SK-N-SH (cell line): ENCODE measurements at regions not wholly inside any gene's neighbourhood (a gene's known extent, or its start where the extent isn't known, plus 50 kb on each side); places are given as distances from the start of the nearest gene placed in this dataset.

Experiments
- CTCF ChIA-PET: fragments of 300-600, 350-600 bp; formaldehyde crosslinking; extraction: SDS; loops from one replicate; lab custom pipeline; 2021; lab: Yijun Ruan, JAX
- POLR2A ChIA-PET: fragments of 350-600 bp; sonication (Branson Sonifier 250); formaldehyde crosslinking; extraction: SDS; loops from one replicate; lab custom pipeline; 2020; ENCODE audit warnings: antibody characterized with exemption, inconsistent platforms; lab: Yijun Ruan, JAX
- DNase-seq: peaks from one replicate; pipeline ENCODE4 v3.0.0; 2012
- H2AFZ ChIP-seq: fragments of 200-600 bp; sonication (generic); 2 replicates; pipeline ENCODE4 v1.8.1; 2016; ENCODE audit warnings: antibody characterized with exemption, mild to moderate bottlenecking, low read depth
- H3F3A ChIP-seq: fragments of 200-600 bp; sonication (generic); replicated peaks from 2 replicates; pipeline ENCODE3; 2016; ENCODE audit warnings: antibody characterized with exemption, mild to moderate bottlenecking; ENCODE audit not compliant: insufficient read depth
- H3K27ac ChIP-seq, 2 experiments: fragments of 200-500 bp in 1 of 2; fragments of 200-600 bp in 1 of 2; sonication (Bioruptor generic) in 1 of 2; sonication (generic), shearing (Covaris generic) in 1 of 2; 2 replicates each; pipeline versions ENCODE4 v1.5.1 to v1.6.1; 2014 to 2016; ENCODE audit warnings: low read depth in 2 of 2, inconsistent platforms in 1 of 2, low read length in 1 of 2, mild to moderate bottlenecking in 1 of 2, mixed read lengths in 1 of 2
- H3K27me3 ChIP-seq: fragments of 200-600 bp; sonication (generic), shearing (Covaris generic); 2 replicates; pipeline ENCODE4 v1.6.1; 2016; ENCODE audit warnings: mixed run types; ENCODE audit not compliant: insufficient read depth
- H3K36me3 ChIP-seq, 2 experiments: fragments of 200-500 bp in 1 of 2; fragments of 200-600 bp in 1 of 2; sonication (Bioruptor generic) in 1 of 2; sonication (generic) in 1 of 2; replicated peaks in 1 of 2; 2 replicates each; pipeline versions ENCODE3 to v1.5.1; 2014 to 2016; ENCODE audit warnings: low read length in 1 of 2, mild to moderate bottlenecking in 1 of 2; ENCODE audit not compliant: insufficient read depth in 2 of 2, control insufficient read depth in 1 of 2
- H3K4me1 ChIP-seq, 2 experiments: fragments of 200-500 bp in 1 of 2; fragments of 200-600 bp in 1 of 2; sonication (Bioruptor generic) in 1 of 2; sonication (generic), shearing (Covaris generic) in 1 of 2; 2 replicates each; pipeline versions ENCODE4 v1.5.1 to v1.6.1; 2014 to 2016; ENCODE audit warnings: low read depth in 1 of 2, low read length in 1 of 2, mixed run types in 1 of 2; ENCODE audit not compliant: insufficient read depth in 2 of 2, control insufficient read depth in 1 of 2
- H3K4me2 ChIP-seq: fragments of 200-600 bp; sonication (generic), shearing (Covaris generic); 2 replicates; pipeline ENCODE4 v1.6.1; 2017; ENCODE audit warnings: mixed run types
- H3K4me3 ChIP-seq, 2 experiments: fragments of 200-500 bp in 1 of 2; fragments of 200-600 bp in 1 of 2; sonication (Bioruptor generic) in 1 of 2; sonication (generic), shearing (Covaris generic) in 1 of 2; 2 replicates each; pipeline versions ENCODE4 v1.5.1 to v1.8.1; 2014 to 2016; ENCODE audit warnings: low read depth in 2 of 2, inconsistent platforms in 1 of 2, low read length in 1 of 2, mild to moderate bottlenecking in 1 of 2, mixed read lengths in 1 of 2, moderate library complexity in 1 of 2
- H3K79me2 ChIP-seq: fragments of 200-600 bp; sonication (generic); 2 replicates; pipeline ENCODE4 v1.8.1; 2017; ENCODE audit warnings: mild to moderate bottlenecking; ENCODE audit not compliant: insufficient read depth
- H3K9ac ChIP-seq: fragments of 200-600 bp; sonication (generic); 2 replicates; pipeline ENCODE4 v1.6.1; 2017; ENCODE audit warnings: mixed run types
- H3K9me2 ChIP-seq: fragments of 200-600 bp; sonication (generic); 2 replicates; pipeline ENCODE4 v1.6.1; 2017; ENCODE audit warnings: mixed run types
- H3K9me3 ChIP-seq: fragments of 200-600 bp; sonication (generic); 2 replicates; pipeline ENCODE4 v1.6.1; 2017; ENCODE audit warnings: mixed run types, mild to moderate bottlenecking, moderate library complexity
- H4K20me1 ChIP-seq: fragments of 200-600 bp; sonication (generic); 2 replicates; pipeline ENCODE4 v1.6.1; 2017; ENCODE audit warnings: mild to moderate bottlenecking, mixed run types; ENCODE audit not compliant: insufficient read depth
- ELF1 ChIP-seq: IDR thresholded peaks from 2 replicates; pipeline ENCODE4 v1.4.0; 2012
- EP300 ChIP-seq, 2 experiments: IDR thresholded peaks; 2 replicates each; pipeline versions ENCODE4 v1.4.0 to v1.6.1; 2012; ENCODE audit warnings: borderline replicate concordance in 1 of 2, low read depth in 1 of 2, low read length in 1 of 2
- FOSL2 ChIP-seq: IDR thresholded peaks from 2 replicates; pipeline ENCODE4 v1.4.0; 2012; ENCODE audit warnings: low read depth, mild to moderate bottlenecking, moderate library complexity, borderline replicate concordance
- FOXJ3 ChIP-seq: sonication (generic); formaldehyde crosslinking; IDR thresholded peaks from 2 replicates; pipeline ENCODE4 v1.5.1; 2020; ENCODE audit warnings: mild to moderate bottlenecking, missing genetic modification reagents
- FOXM1 ChIP-seq: IDR thresholded peaks from 2 replicates; pipeline ENCODE4 v1.4.0; 2012; ENCODE audit warnings: low read depth, mild to moderate bottlenecking
- MEF2A ChIP-seq: IDR thresholded peaks from 2 replicates; pipeline ENCODE4 v1.4.0; 2012; ENCODE audit warnings: low read depth, borderline replicate concordance
- NFIC ChIP-seq: IDR thresholded peaks from 2 replicates; pipeline ENCODE4 v1.4.0; 2012; ENCODE audit warnings: borderline replicate concordance
- POLR2AphosphoS5 ChIP-seq: IDR thresholded peaks from 2 replicates; pipeline ENCODE4 v1.6.1; 2012; ENCODE audit warnings: low read depth, low read length
- SIN3A ChIP-seq: IDR thresholded peaks from 2 replicates; pipeline ENCODE4 v1.6.1; 2012; ENCODE audit warnings: low read depth, mild to moderate bottlenecking, low read length, moderate library complexity, borderline replicate concordance
- SMC3 ChIP-seq: IDR thresholded peaks from 2 replicates; pipeline ENCODE4 v1.6.1; 2012; ENCODE audit warnings: low read depth, low read length, improper control_type of control experiment
- TEAD4 ChIP-seq: IDR thresholded peaks from 2 replicates; pipeline ENCODE4 v1.4.0; 2012; ENCODE audit warnings: mild to moderate bottlenecking, borderline replicate concordance; ENCODE audit not compliant: insufficient read depth
- USF1 ChIP-seq: IDR thresholded peaks from 2 replicates; pipeline ENCODE4 v1.4.0; 2012; ENCODE audit warnings: low read depth, borderline replicate concordance
- WGBS: methylation state at CpG from one replicate; pipeline ENCODE4 v1.1.6; 2017; ENCODE audit warnings: low lambda C conversion rate; 5-methylcytosine and 5-hydroxymethylcytosine counted together
- TF ChIP-seq, protein P1 (sequence below): fragments of 200-600 bp; sonication (generic); IDR thresholded peaks from 2 replicates; pipeline ENCODE4 v1.6.1; 2017; ENCODE audit warnings: antibody characterized with exemption, mild to moderate bottlenecking, moderate library complexity
- TF ChIP-seq, protein P2 (sequence below): IDR thresholded peaks from 2 replicates; pipeline ENCODE4 v1.4.0; 2012; ENCODE audit warnings: low read depth, borderline replicate concordance
- TF ChIP-seq, protein P3 (sequence below): IDR thresholded peaks from 2 replicates; pipeline ENCODE4; 2012
- TF ChIP-seq, protein P4 (sequence below): fragments of 150-350 bp; IDR thresholded peaks from 2 replicates; pipeline ENCODE4 v1.6.1; 2016; ENCODE audit warnings: mild to moderate bottlenecking, low read depth, low read length
- TF ChIP-seq, protein P5 (sequence below): IDR thresholded peaks from 2 replicates; pipeline ENCODE4 v1.6.1; 2012; ENCODE audit warnings: mild to moderate bottlenecking, low read depth, low read length, moderate library complexity

GRCh38 chr20:24787071-24787470, 162.0 kb upstream of the CST7 start:
- peaks cover 0 to 7% of the 10 kb centered on the region in 2 experiments; a peak in 1 of 4 replicates for H3K4me1 ChIP-seq
- H4K20me1 ChIP-seq = no peaks in the 10 kb centered on the region
- H3K79me2 ChIP-seq = no peaks in the 10 kb centered on the region
- H3K4me3 ChIP-seq = no peak overlapping the region
- DNase-seq = no peak
- ChIA-PET CTCF (interaction anchor here (1.3 to 1.9 kb wide), 2 partner anchors 131 to 627 kb away, joined by 3 to 7 read pairs; no protein-coding TSS in a partner anchor), POLR2A (no interaction called here)
- 62% methylated on average over 5 of the region's 10 CpGs for WGBS
- H3F3A ChIP-seq = no peaks in the 10 kb centered on the region
- H2AFZ ChIP-seq = no peak overlapping the region
- H3K9me3 ChIP-seq = no peaks in the 10 kb centered on the region
- TF ChIP-seq, protein P1, sequence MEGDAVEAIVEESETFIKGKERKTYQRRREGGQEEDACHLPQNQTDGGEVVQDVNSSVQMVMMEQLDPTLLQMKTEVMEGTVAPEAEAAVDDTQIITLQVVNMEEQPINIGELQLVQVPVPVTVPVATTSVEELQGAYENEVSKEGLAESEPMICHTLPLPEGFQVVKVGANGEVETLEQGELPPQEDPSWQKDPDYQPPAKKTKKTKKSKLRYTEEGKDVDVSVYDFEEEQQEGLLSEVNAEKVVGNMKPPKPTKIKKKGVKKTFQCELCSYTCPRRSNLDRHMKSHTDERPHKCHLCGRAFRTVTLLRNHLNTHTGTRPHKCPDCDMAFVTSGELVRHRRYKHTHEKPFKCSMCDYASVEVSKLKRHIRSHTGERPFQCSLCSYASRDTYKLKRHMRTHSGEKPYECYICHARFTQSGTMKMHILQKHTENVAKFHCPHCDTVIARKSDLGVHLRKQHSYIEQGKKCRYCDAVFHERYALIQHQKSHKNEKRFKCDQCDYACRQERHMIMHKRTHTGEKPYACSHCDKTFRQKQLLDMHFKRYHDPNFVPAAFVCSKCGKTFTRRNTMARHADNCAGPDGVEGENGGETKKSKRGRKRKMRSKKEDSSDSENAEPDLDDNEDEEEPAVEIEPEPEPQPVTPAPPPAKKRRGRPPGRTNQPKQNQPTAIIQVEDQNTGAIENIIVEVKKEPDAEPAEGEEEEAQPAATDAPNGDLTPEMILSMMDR = no peak
- TF ChIP-seq, protein P2, sequence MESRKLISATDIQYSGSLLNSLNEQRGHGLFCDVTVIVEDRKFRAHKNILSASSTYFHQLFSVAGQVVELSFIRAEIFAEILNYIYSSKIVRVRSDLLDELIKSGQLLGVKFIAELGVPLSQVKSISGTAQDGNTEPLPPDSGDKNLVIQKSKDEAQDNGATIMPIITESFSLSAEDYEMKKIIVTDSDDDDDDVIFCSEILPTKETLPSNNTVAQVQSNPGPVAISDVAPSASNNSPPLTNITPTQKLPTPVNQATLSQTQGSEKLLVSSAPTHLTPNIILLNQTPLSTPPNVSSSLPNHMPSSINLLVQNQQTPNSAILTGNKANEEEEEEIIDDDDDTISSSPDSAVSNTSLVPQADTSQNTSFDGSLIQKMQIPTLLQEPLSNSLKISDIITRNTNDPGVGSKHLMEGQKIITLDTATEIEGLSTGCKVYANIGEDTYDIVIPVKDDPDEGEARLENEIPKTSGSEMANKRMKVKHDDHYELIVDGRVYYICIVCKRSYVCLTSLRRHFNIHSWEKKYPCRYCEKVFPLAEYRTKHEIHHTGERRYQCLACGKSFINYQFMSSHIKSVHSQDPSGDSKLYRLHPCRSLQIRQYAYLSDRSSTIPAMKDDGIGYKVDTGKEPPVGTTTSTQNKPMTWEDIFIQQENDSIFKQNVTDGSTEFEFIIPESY = no peak
- TF ChIP-seq USF1 (no peak), SMC3 (no peak), EP300 (IDR thresholded peaks at IDR 0.05; ENCODE audit: borderline replicate concordance in 1 of 2, low read depth in 1 of 2, low read length in 1 of 2) (no peak), FOXJ3 (CRISPR knock-in tag) (no peak)
- TF ChIP-seq, protein P3, sequence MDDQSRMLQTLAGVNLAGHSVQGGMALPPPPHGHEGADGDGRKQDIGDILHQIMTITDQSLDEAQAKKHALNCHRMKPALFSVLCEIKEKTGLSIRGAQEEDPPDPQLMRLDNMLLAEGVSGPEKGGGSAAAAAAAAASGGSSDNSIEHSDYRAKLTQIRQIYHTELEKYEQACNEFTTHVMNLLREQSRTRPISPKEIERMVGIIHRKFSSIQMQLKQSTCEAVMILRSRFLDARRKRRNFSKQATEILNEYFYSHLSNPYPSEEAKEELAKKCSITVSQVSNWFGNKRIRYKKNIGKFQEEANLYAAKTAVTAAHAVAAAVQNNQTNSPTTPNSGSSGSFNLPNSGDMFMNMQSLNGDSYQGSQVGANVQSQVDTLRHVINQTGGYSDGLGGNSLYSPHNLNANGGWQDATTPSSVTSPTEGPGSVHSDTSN = no peak
- TF ChIP-seq, protein P4, sequence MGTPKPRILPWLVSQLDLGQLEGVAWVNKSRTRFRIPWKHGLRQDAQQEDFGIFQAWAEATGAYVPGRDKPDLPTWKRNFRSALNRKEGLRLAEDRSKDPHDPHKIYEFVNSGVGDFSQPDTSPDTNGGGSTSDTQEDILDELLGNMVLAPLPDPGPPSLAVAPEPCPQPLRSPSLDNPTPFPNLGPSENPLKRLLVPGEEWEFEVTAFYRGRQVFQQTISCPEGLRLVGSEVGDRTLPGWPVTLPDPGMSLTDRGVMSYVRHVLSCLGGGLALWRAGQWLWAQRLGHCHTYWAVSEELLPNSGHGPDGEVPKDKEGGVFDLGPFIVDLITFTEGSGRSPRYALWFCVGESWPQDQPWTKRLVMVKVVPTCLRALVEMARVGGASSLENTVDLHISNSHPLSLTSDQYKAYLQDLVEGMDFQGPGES = no peak
- no peak overlapping the region for H3K27ac ChIP-seq
- no peak overlapping the region for H3K4me2 ChIP-seq
- no peaks in the 10 kb centered on the region for H3K36me3 ChIP-seq
- no peak overlapping the region for H3K9ac ChIP-seq
- H3K27me3 ChIP-seq = no peaks in the 10 kb centered on the region
- H3K9me2 ChIP-seq = no peaks in the 10 kb centered on the region

GRCh38 chr20:24787621-24788020, 161.4 kb upstream of the CST7 start:
- H3K4me3 ChIP-seq = no peak overlapping the region
- H3K4me1 ChIP-seq = peaks cover 0 to 7% of the 10 kb centered on the region in 2 experiments; a peak in 1 of 4 replicates
- 68% methylated on average over 6 of the region's 8 CpGs for WGBS
- ChIA-PET CTCF (interaction anchor here (1.3 to 1.9 kb wide), 2 partner anchors 130 to 628 kb away, joined by 3 to 7 read pairs; no protein-coding TSS in a partner anchor), POLR2A (no interaction called here)
- H3K79me2 ChIP-seq = no peaks in the 10 kb centered on the region
- no peak for DNase-seq
- no peaks in the 10 kb centered on the region for H3K9me2 ChIP-seq
- H3K4me2 ChIP-seq = no peak overlapping the region
- no peak overlapping the region for H3K27ac ChIP-seq
- no peaks in the 10 kb centered on the region for H4K20me1 ChIP-seq
- no peak overlapping the region for H2AFZ ChIP-seq
- no peaks in the 10 kb centered on the region for H3F3A ChIP-seq
- no peaks in the 10 kb centered on the region for H3K36me3 ChIP-seq
- no peaks in the 10 kb centered on the region for H3K27me3 ChIP-seq
- H3K9me3 ChIP-seq = no peaks in the 10 kb centered on the region
- H3K9ac ChIP-seq = no peak overlapping the region
- TF ChIP-seq NFIC (no peak), MEF2A (no peak), SIN3A (no peak), FOXJ3 (CRISPR knock-in tag) (no peak), ELF1 (no peak), TEAD4 (no peak), FOXM1 (no peak), POLR2AphosphoS5 (no peak), FOSL2 (no peak), SMC3 (no peak)
- TF ChIP-seq, protein P5, sequence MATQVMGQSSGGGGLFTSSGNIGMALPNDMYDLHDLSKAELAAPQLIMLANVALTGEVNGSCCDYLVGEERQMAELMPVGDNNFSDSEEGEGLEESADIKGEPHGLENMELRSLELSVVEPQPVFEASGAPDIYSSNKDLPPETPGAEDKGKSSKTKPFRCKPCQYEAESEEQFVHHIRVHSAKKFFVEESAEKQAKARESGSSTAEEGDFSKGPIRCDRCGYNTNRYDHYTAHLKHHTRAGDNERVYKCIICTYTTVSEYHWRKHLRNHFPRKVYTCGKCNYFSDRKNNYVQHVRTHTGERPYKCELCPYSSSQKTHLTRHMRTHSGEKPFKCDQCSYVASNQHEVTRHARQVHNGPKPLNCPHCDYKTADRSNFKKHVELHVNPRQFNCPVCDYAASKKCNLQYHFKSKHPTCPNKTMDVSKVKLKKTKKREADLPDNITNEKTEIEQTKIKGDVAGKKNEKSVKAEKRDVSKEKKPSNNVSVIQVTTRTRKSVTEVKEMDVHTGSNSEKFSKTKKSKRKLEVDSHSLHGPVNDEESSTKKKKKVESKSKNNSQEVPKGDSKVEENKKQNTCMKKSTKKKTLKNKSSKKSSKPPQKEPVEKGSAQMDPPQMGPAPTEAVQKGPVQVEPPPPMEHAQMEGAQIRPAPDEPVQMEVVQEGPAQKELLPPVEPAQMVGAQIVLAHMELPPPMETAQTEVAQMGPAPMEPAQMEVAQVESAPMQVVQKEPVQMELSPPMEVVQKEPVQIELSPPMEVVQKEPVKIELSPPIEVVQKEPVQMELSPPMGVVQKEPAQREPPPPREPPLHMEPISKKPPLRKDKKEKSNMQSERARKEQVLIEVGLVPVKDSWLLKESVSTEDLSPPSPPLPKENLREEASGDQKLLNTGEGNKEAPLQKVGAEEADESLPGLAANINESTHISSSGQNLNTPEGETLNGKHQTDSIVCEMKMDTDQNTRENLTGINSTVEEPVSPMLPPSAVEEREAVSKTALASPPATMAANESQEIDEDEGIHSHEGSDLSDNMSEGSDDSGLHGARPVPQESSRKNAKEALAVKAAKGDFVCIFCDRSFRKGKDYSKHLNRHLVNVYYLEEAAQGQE = no peak
